ENCODE measurements at regions not wholly inside any gene's neighbourhood (a gene's known extent, or its start where the extent isn't known, plus 50 kb on each side); places are given as distances from the start of the nearest gene placed in this dataset.

GRCh38 chr18:29307982-29308381 is 1131.1 kb upstream of the CDH2 start:
- Histone ChIP-seq H3K4me2 (ENCODE audit: low read depth, low read length, poor library complexity, severe bottlenecking) (no peak overlapping the region), H3K36me3 (ENCODE audit: insufficient read depth, low read length) (no peaks in the 10 kb centered on the region), H3K27me3 (ENCODE audit: insufficient read depth, low read length, poor library complexity, severe bottlenecking) (no peaks in the 10 kb centered on the region), H4K20me1 (ENCODE audit: insufficient read depth, low read length, poor library complexity, severe bottlenecking) (no peaks in the 10 kb centered on the region), H2AFZ (ENCODE audit: low read length) (no peak overlapping the region), H3K4me1 (ENCODE audit: insufficient read depth, low read length, poor library complexity, severe bottlenecking) (no peaks in the 10 kb centered on the region), H3K9ac (ENCODE audit: low read depth, low read length, poor library complexity, severe bottlenecking) (no peak overlapping the region), H3F3A (ENCODE audit: low read depth) (no peaks in the 10 kb centered on the region), H3K9me3 (ENCODE audit: insufficient read depth, low read depth, low read length) (no peaks in the 10 kb centered on the region), H3K9me2 (replicated peaks; ENCODE audit: low read depth, low read length) (no peaks in the 10 kb centered on the region; the same call in 1 of the 2 replicates), H3K79me2 (ENCODE audit: insufficient read depth, low read length) (no peaks in the 10 kb centered on the region), H3K4me3 (ENCODE audit: low read length, poor library complexity, severe bottlenecking) (no peak overlapping the region)
- TF ChIP-seq CTCF (conservative IDR thresholded peaks at IDR 0.05; ENCODE audit: low read length) (no peak), EZH2phosphoT487 (IDR thresholded peaks at IDR 0.05; ENCODE audit: borderline replicate concordance) (no peak)

GRCh38 chr18:29307231-29307630 is 1130.3 kb upstream of the CDH2 start:
- TF ChIP-seq EZH2phosphoT487 (IDR thresholded peaks at IDR 0.05; ENCODE audit: borderline replicate concordance) (no peak), CTCF (conservative IDR thresholded peaks at IDR 0.05; ENCODE audit: low read length) (no peak)
- Histone ChIP-seq H3K4me1 (ENCODE audit: insufficient read depth, low read length, poor library complexity, severe bottlenecking) (no peaks in the 10 kb centered on the region), H3K4me3 (ENCODE audit: low read length, poor library complexity, severe bottlenecking) (no peak overlapping the region), H3K4me2 (ENCODE audit: low read depth, low read length, poor library complexity, severe bottlenecking) (no peak overlapping the region), H3K79me2 (ENCODE audit: insufficient read depth, low read length) (no peaks in the 10 kb centered on the region), H3K9me2 (replicated peaks; ENCODE audit: low read depth, low read length) (no peaks in the 10 kb centered on the region; the same call in 1 of the 2 replicates), H4K20me1 (ENCODE audit: insufficient read depth, low read length, poor library complexity, severe bottlenecking) (no peaks in the 10 kb centered on the region), H3K9ac (ENCODE audit: low read depth, low read length, poor library complexity, severe bottlenecking) (no peak overlapping the region), H2AFZ (ENCODE audit: low read length) (no peak overlapping the region), H3K9me3 (ENCODE audit: insufficient read depth, low read depth, low read length) (no peaks in the 10 kb centered on the region), H3K36me3 (ENCODE audit: insufficient read depth, low read length) (no peaks in the 10 kb centered on the region), H3K27me3 (ENCODE audit: insufficient read depth, low read length, poor library complexity, severe bottlenecking) (no peaks in the 10 kb centered on the region), H3F3A (ENCODE audit: low read depth) (no peaks in the 10 kb centered on the region)

- H4K20me1 ChIP-seq (ENCODE audit: insufficient read depth, low read length, poor library complexity, severe bottlenecking), result no peaks in the 10 kb centered on the region
- H2AFZ ChIP-seq (ENCODE audit: low read length), result no peak overlapping the region
- H3F3A ChIP-seq (ENCODE audit: low read depth), result no peaks in the 10 kb centered on the region
- H3K9me3 ChIP-seq (ENCODE audit: insufficient read depth, low read depth, low read length), result no peaks in the 10 kb centered on the region
- no peak overlapping the region for H3K9ac ChIP-seq (ENCODE audit: low read depth, low read length, poor library complexity, severe bottlenecking)
- TF ChIP-seq CTCF (conservative IDR thresholded peaks at IDR 0.05; ENCODE audit: low read length), result no peak
- no peak for TF ChIP-seq EZH2phosphoT487 (IDR thresholded peaks at IDR 0.05; ENCODE audit: borderline replicate concordance)
- H3K4me3 ChIP-seq (ENCODE audit: low read length, poor library complexity, severe bottlenecking), result no peak overlapping the region
- H3K9me2 ChIP-seq (replicated peaks; ENCODE audit: low read depth, low read length), result no peaks in the 10 kb centered on the region; the same call in 1 of the 2 replicates
- no peak overlapping the region for H3K4me2 ChIP-seq (ENCODE audit: low read depth, low read length, poor library complexity, severe bottlenecking)
- H3K27me3 ChIP-seq (ENCODE audit: insufficient read depth, low read length, poor library complexity, severe bottlenecking), result no peaks in the 10 kb centered on the region
- no peaks in the 10 kb centered on the region for H3K36me3 ChIP-seq (ENCODE audit: insufficient read depth, low read length)
- H3K4me1 ChIP-seq (ENCODE audit: insufficient read depth, low read length, poor library complexity, severe bottlenecking), result no peaks in the 10 kb centered on the region
- no peaks in the 10 kb centered on the region for H3K79me2 ChIP-seq (ENCODE audit: insufficient read depth, low read length)
These were observed 1128.6 kb upstream of the CDH2 start for GRCh38 chr18:29305516-29305915.
